ENCODE measurements at regions not wholly inside any gene's neighbourhood (a gene's known extent, or its start where the extent isn't known, plus 50 kb on each side); places are given as distances from the start of the nearest gene placed in this dataset.

GRCh38 chr11:15615398-15616096 is 500.8 kb downstream of the INSC start:
- TF ChIP-seq CTCF (IDR thresholded peaks at IDR 0.05; ENCODE audit: insufficient read depth, low read depth, low read length): no peak
- DNase-seq (ENCODE audit: low read depth): no peak
- no peak overlapping the region for H3K4me3 ChIP-seq (ENCODE audit: low read depth, low read length)

DNA sequence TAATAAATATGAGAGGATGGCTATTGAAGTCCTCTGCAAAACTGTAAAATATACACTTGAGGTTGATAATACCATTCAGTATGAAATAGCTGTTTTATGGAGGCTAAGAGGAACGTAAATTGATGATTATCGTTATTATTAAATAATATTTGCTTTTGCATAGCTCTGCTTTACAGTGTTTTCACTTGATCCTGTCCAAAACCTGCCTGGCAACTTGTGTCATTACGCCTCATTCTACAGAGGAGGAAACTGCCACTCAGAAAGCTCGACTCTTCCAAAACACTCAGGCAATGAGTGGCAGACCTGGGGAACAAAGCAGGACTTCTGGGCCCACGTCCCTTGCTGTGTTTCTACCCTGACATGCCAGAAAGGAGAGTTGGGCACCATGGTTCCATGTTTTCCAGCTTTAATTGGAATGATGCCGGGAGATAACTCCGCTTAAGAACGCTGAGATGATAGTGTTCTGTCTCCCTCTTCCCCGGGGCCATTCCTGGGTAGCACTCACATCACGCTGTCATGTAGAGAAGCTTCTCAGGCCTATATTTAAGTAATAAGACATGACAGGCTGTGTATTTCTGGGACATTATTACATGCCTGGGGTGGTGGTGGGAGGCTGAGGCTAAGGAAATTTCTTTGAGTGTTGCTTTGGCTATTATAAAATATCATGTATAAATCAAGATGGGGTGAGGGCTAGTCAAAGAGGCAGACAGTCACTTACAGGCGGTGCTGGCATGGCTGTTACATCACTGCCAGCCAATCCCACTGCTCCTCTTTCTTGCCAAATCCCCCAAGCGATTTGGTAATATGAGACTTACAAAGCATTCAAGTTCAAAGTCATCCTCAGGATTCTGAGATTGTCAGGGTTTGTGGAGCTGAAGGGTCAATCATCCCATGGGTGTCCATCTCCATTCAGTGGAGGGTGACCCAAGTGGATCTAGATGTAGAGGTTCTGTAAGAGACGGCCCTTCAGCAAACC is 501.7 kb downstream of the INSC start:
- no peak overlapping the region for H3K4me3 ChIP-seq (ENCODE audit: low read depth, low read length)
- no peak for DNase-seq (ENCODE audit: low read depth)
- TF ChIP-seq CTCF (IDR thresholded peaks at IDR 0.05; ENCODE audit: insufficient read depth, low read depth, low read length): no peak

GRCh38 chr11:15617126-15617525 is 502.4 kb downstream of the INSC start:
- TF ChIP-seq CTCF (IDR thresholded peaks at IDR 0.05; ENCODE audit: insufficient read depth, low read depth, low read length): no peak
- no peak overlapping the region for H3K4me3 ChIP-seq (ENCODE audit: low read depth, low read length)
- DNase-seq (ENCODE audit: low read depth): no peak

GRCh38 chr11:15618583-15619032 is 503.9 kb downstream of the INSC start:
- H3K4me3 ChIP-seq (ENCODE audit: low read depth, low read length): no peak overlapping the region
- TF ChIP-seq CTCF (IDR thresholded peaks at IDR 0.05; ENCODE audit: insufficient read depth, low read depth, low read length): no peak
- no peak for DNase-seq (ENCODE audit: low read depth)

- peak; percentile 36 for DNase-seq (ENCODE audit: low read depth)
- H3K4me3 ChIP-seq (ENCODE audit: low read depth, low read length): no peak overlapping the region
- TF ChIP-seq CTCF (IDR thresholded peaks at IDR 0.05; ENCODE audit: insufficient read depth, low read depth, low read length): no peak
Observed at GRCh38 chr11:15621565-15621964, 506.8 kb downstream of the INSC start.

DNA sequence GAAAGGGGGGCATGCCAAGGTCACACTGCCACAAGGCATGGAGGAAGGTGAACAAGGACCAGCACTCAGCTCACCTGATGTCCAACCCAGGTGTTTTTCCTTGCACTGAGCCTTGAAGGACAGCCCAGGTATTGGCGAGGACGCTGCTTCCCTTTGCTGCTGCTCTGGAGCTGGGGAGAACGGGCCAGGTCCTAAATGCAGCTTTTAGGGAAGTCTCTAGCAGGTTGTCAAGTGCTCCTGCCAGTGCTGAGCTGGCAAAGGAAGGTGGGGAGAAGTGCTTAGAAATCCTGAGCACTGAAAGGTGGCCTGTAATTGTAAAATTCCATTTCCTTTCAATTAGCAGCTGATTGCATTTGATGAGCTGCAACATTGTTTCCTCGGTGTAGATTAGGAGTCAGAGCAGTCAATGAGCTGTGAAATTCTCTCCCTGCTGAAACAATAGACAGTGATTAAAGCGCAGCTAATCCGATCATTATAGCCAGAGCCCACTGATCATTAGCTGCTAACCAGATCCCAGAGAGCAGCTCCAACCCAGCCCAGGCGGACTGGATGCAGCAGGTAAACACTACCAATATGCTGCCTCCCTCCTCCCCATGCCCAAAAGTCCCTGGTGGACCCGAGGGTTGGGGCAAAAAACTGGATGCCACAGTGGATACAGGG is 507.6 kb downstream of the INSC start:
- no peak for DNase-seq (ENCODE audit: low read depth)
- no peak for TF ChIP-seq CTCF (IDR thresholded peaks at IDR 0.05; ENCODE audit: insufficient read depth, low read depth, low read length)

More for the DNA sequence above, 507.6 kb downstream of the INSC start:
- no peak overlapping the region for H3K4me3 ChIP-seq (ENCODE audit: low read depth, low read length)
